WTC11 (cell line): ENCODE measurements at regions not wholly inside any gene's neighbourhood (a gene's known extent, or its start where the extent isn't known, plus 50 kb on each side); places are given as distances from the start of the nearest gene placed in this dataset.

ENCODE experiments used
- ATAC-seq: fragments of 200-7000 bp; cut with Tn5 transposase; 2 replicates; pipeline ENCODE4 v1.10.0; 2021; ENCODE audit warnings: mild to moderate bottlenecking, moderate library complexity
- CTCF ChIA-PET: fragments of 300-600 bp; sonication (Branson Sonifier 250); formaldehyde crosslinking; loops from one replicate; lab custom pipeline; 2021; ENCODE audit warnings: antibody characterized with exemption; lab: Charles Lee
- POLR2A ChIA-PET: fragments of 350-600 bp; sonication (Branson Sonifier 250); formaldehyde crosslinking; loops from one replicate; lab custom pipeline; 2021; ENCODE audit warnings: antibody characterized with exemption; lab: Charles Lee
- DNase-seq: peaks from one replicate; pipeline ENCODE4 v3.0.0; 2021; ENCODE audit warnings: low spot score
- H3K27ac Mint-ChIP-seq: 2 replicates; pipeline ENCODE4 v1.8.0; 2021; ENCODE audit warnings: mixed read lengths
- H3K27me3 Mint-ChIP-seq: 2 replicates; pipeline ENCODE4 v1.8.0; 2021; ENCODE audit warnings: low read depth, mild to moderate bottlenecking, moderate library complexity, mixed read lengths
- H3K36me3 Mint-ChIP-seq: 2 replicates; pipeline ENCODE4 v1.8.0; 2021; ENCODE audit warnings: mixed read lengths
- H3K4me1 Mint-ChIP-seq: 2 replicates; pipeline ENCODE4 v1.8.0; 2022; ENCODE audit warnings: mixed read lengths
- H3K4me3 Mint-ChIP-seq: 2 replicates; pipeline ENCODE4 v1.8.0; 2021; ENCODE audit warnings: mild to moderate bottlenecking, moderate library complexity, mixed read lengths
- H3K9me3 Mint-ChIP-seq: 2 replicates; pipeline ENCODE4 v1.8.0; 2021; ENCODE audit warnings: mixed read lengths
- ATF1 ChIP-seq: sonication (generic); formaldehyde crosslinking; IDR thresholded peaks from 2 replicates; pipeline ENCODE4 v1.8.1; 2023; ENCODE audit warnings: mild to moderate bottlenecking, moderate library complexity, missing genetic modification reagents
- ELF4 ChIP-seq: sonication (generic); formaldehyde crosslinking; IDR thresholded peaks from 2 replicates; pipeline ENCODE4 v1.8.1; 2022; ENCODE audit warnings: low read depth, mild to moderate bottlenecking, moderate library complexity, missing genetic modification reagents
- FOXJ3 ChIP-seq: sonication (generic); formaldehyde crosslinking; IDR thresholded peaks from 2 replicates; pipeline ENCODE4 v1.9.0; 2021; ENCODE audit warnings: missing genetic modification reagents, mild to moderate bottlenecking, borderline replicate concordance
- FOXP1 ChIP-seq: sonication (generic); formaldehyde crosslinking; IDR thresholded peaks from 2 replicates; pipeline ENCODE4 v1.8.0; 2022; ENCODE audit warnings: missing genetic modification reagents, mild to moderate bottlenecking, moderate library complexity, borderline replicate concordance
- MXD4 ChIP-seq: fragments of 250-450 bp; sonication (Bioruptor Pico); IDR thresholded peaks from 2 replicates; pipeline ENCODE4 v1.8.0; 2021; ENCODE audit warnings: mild to moderate bottlenecking, moderate library complexity, borderline replicate concordance
- NR2C2 ChIP-seq: sonication (generic); formaldehyde crosslinking; IDR thresholded peaks from 2 replicates; pipeline ENCODE4 v1.8.0; 2022; ENCODE audit warnings: mild to moderate bottlenecking, missing genetic modification reagents
- NR3C1 ChIP-seq: sonication (generic); formaldehyde crosslinking; conservative IDR thresholded peaks from 2 replicates; pipeline ENCODE4 v1.8.1; 2023; ENCODE audit warnings: low read depth, mild to moderate bottlenecking, missing genetic modification reagents
- OVOL2 ChIP-seq: fragments of 250-450 bp; sonication (Bioruptor Pico); IDR thresholded peaks from 2 replicates; pipeline ENCODE4 v1.9.0; 2021; ENCODE audit warnings: mild to moderate bottlenecking, borderline replicate concordance
- RORB ChIP-seq: fragments of 250-450 bp; sonication (Bioruptor Pico); IDR thresholded peaks from 2 replicates; pipeline ENCODE4 v1.9.0; 2021; ENCODE audit warnings: mild to moderate bottlenecking
- SOX15 ChIP-seq: fragments of 250-450 bp; sonication (Bioruptor Pico); IDR thresholded peaks from 2 replicates; pipeline ENCODE4 v1.9.0; 2021; ENCODE audit warnings: mild to moderate bottlenecking
- SP1 ChIP-seq: sonication (generic); formaldehyde crosslinking; conservative IDR thresholded peaks from 2 replicates; pipeline ENCODE4 v1.8.1; 2022; ENCODE audit warnings: missing genetic modification reagents
- TCF7 ChIP-seq: sonication (generic); formaldehyde crosslinking; IDR thresholded peaks from 2 replicates; pipeline ENCODE4 v1.8.0; 2022; ENCODE audit warnings: mild to moderate bottlenecking, low read depth, missing genetic modification reagents, moderate library complexity
- TEAD4 ChIP-seq: sonication (generic); formaldehyde crosslinking; IDR thresholded peaks from 2 replicates; pipeline ENCODE4 v1.8.0; 2022; ENCODE audit warnings: mild to moderate bottlenecking, missing genetic modification reagents
- ZBTB21 ChIP-seq: sonication (generic); formaldehyde crosslinking; IDR thresholded peaks from 2 replicates; pipeline ENCODE4 v1.8.1; 2023; ENCODE audit warnings: mild to moderate bottlenecking, missing genetic modification reagents, borderline replicate concordance
- ZNF263 ChIP-seq: sonication (generic); formaldehyde crosslinking; IDR thresholded peaks from 2 replicates; pipeline ENCODE4 v1.8.1; 2022; ENCODE audit warnings: low read depth, mild to moderate bottlenecking, moderate library complexity, missing genetic modification reagents
- ZNF416 ChIP-seq: fragments of 250-450 bp; sonication (Bioruptor Pico); IDR thresholded peaks from 2 replicates; pipeline ENCODE4 v1.9.0; 2021; ENCODE audit warnings: mild to moderate bottlenecking, inconsistent platforms
- ZNF532 ChIP-seq: fragments of 250-450 bp; sonication (Bioruptor Pico); IDR thresholded peaks from 2 replicates; pipeline ENCODE4 v1.9.0; 2021; ENCODE audit warnings: mild to moderate bottlenecking, borderline replicate concordance
- ZNF671 ChIP-seq: fragments of 250-450 bp; sonication (Bioruptor Pico); IDR thresholded peaks from 2 replicates; pipeline ENCODE4 v1.8.0; 2021; ENCODE audit warnings: mild to moderate bottlenecking
- ZSCAN18 ChIP-seq: fragments of 250-450 bp; sonication (Bioruptor Pico); IDR thresholded peaks from 2 replicates; pipeline ENCODE4 v2.1.2; 2022; ENCODE audit warnings: mild to moderate bottlenecking, moderate library complexity
- TF ChIP-seq, protein P1 (sequence below): sonication (generic); formaldehyde crosslinking; IDR thresholded peaks from 2 replicates; pipeline ENCODE4 v1.8.1; 2022; ENCODE audit warnings: mild to moderate bottlenecking, missing genetic modification reagents, moderate library complexity, borderline replicate concordance
- TF ChIP-seq, protein P2 (sequence below): sonication (generic); formaldehyde crosslinking; IDR thresholded peaks from 2 replicates; pipeline ENCODE4 v1.8.1; 2023; ENCODE audit warnings: mild to moderate bottlenecking, missing genetic modification reagents, moderate library complexity

DNA sequence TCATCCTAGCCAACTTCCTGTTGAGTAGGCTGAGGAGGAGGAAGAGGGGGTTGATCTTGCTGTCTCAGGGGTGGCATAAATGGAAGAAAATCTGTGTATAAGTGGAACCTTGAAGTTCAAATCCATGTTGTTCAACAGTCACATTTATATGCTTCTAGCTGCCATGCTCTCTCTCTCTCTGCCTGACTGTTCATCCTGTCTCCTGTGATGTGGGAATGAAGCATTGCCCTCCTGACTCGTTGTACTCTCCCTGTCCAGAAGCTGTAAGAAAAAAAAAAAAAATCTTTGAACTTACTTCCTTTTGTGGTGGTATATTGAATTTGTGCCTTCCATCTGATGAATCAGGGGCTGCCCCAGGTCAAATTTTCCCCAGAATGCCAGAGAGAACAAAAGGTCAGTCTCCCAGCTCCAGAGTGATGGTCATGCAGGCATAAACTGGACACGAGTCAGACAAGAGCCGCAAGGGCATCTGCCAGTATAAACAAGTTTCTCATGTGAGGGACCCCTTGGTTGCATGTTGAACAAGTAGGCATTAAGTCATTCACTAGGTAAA is 257.0 kb downstream of the IDS start (continued):
- TF ChIP-seq NR2C2 (no peak), SOX15 (CRISPR knock-in tag) (no peak), MXD4 (no peak), ZNF263 (no peak)

DNA sequence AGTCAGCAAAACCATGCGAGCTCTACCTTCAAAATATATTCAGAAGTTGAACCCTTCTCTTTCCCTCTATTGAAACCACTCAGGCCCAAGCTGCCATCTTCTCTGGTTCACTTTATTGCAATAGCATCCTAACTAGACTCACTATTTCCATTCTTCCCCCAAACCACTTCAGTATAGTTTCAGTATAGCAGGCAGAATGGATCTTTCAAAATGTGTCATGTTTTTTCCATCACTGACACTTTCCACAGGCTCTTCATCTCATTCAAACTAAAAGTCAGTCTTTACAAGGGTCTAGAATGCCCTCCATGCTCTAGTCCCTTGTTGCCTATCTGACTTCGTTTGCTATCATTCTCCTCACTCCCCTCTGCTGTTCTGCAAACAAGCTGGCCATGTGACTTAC is 274.4 kb downstream of the IDS start:
- no peak for ATAC-seq
- TF ChIP-seq ELF4 (CRISPR knock-in tag) (no peak), FOXP1 (CRISPR knock-in tag) (no peak), ZNF671 (CRISPR knock-in tag) (no peak), NR3C1 (CRISPR knock-in tag) (no peak), ZNF532 (no peak), SOX15 (CRISPR knock-in tag) (no peak), RORB (no peak), ATF1 (CRISPR knock-in tag) (no peak), FOXJ3 (CRISPR knock-in tag) (no peak), ZBTB21 (CRISPR knock-in tag) (no peak), OVOL2 (CRISPR knock-in tag) (no peak), ZSCAN18 (CRISPR knock-in tag) (no peak), SP1 (CRISPR knock-in tag) (no peak), TCF7 (CRISPR knock-in tag) (no peak), ZNF416 (CRISPR knock-in tag) (no peak), TEAD4 (no peak)
- TF ChIP-seq, protein P1, sequence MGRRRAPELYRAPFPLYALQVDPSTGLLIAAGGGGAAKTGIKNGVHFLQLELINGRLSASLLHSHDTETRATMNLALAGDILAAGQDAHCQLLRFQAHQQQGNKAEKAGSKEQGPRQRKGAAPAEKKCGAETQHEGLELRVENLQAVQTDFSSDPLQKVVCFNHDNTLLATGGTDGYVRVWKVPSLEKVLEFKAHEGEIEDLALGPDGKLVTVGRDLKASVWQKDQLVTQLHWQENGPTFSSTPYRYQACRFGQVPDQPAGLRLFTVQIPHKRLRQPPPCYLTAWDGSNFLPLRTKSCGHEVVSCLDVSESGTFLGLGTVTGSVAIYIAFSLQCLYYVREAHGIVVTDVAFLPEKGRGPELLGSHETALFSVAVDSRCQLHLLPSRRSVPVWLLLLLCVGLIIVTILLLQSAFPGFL (CRISPR knock-in tag) = no peak
- TF ChIP-seq, protein P2, sequence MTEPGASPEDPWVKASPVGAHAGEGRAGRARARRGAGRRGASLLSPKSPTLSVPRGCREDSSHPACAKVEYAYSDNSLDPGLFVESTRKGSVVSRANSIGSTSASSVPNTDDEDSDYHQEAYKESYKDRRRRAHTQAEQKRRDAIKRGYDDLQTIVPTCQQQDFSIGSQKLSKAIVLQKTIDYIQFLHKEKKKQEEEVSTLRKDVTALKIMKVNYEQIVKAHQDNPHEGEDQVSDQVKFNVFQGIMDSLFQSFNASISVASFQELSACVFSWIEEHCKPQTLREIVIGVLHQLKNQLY (CRISPR knock-in tag) = no peak
- DNase-seq = no peak
- H3K4me1 Mint-ChIP-seq = peaks cover 5% of the 10 kb centered on the region
- no peak overlapping the region for H3K27ac Mint-ChIP-seq
- POLR2A ChIA-PET = interaction anchor here (0.6 kb wide), 1 partner anchor 276 kb away, joined by 3 read pairs; no protein-coding TSS in a partner anchor
- peaks cover 21% of the 10 kb centered on the region for H3K9me3 Mint-ChIP-seq
- CTCF ChIA-PET = no interaction called here
- no peaks in the 10 kb centered on the region; the same call in 1 of the 2 replicates for H3K36me3 Mint-ChIP-seq
- H3K27me3 Mint-ChIP-seq = no peaks in the 10 kb centered on the region; the same call in 1 of the 2 replicates
- H3K4me3 Mint-ChIP-seq = no peak overlapping the region
